ENCODE measurements at regions not wholly inside any gene's neighbourhood (a gene's known extent, or its start where the extent isn't known, plus 50 kb on each side); places are given as distances from the start of the nearest gene placed in this dataset.
"Not testable (repeated sequence)": the region's sequence is repeated elsewhere in the genome, so short reads cannot be mapped to it uniquely, and the experiment has no call there.

- no peak for TF ChIP-seq CTCF (IDR thresholded peaks at IDR 0.05)
- H3K4me3 ChIP-seq: no peak overlapping the region
- H3K36me3 ChIP-seq: no peaks in the 10 kb centered on the region
- no peak for DNase-seq (ENCODE audit: low spot score in 2 of 2)
- H3K4me1 ChIP-seq: no peaks in the 10 kb centered on the region
- intact Hi-C loops (cut with DNase I): no loop called here
- no peaks in the 10 kb centered on the region for H3K9me3 ChIP-seq
- H3K27me3 ChIP-seq: no peaks in the 10 kb centered on the region
- H3K27ac ChIP-seq: no peak overlapping the region
These were observed 125.2 kb upstream of the PTBP2 start for GRCh38 chr1:96596226-96596922.

- H3K4me1 ChIP-seq: no peaks in the 10 kb centered on the region
- no peak overlapping the region for H3K27ac ChIP-seq
- no peak overlapping the region for H3K4me3 ChIP-seq
- H3K36me3 ChIP-seq: no peaks in the 10 kb centered on the region
- intact Hi-C loops (cut with DNase I): no loop called here
- H3K27me3 ChIP-seq: no peaks in the 10 kb centered on the region
- no peaks in the 10 kb centered on the region for H3K9me3 ChIP-seq
- DNase-seq (ENCODE audit: low spot score in 2 of 2): no peak
- no peak for TF ChIP-seq CTCF (IDR thresholded peaks at IDR 0.05)
These were observed 124.4 kb upstream of the PTBP2 start for GRCh38 chr1:96597218-96597617.

- intact Hi-C loops (cut with DNase I): no loop called here
- Histone ChIP-seq H3K27ac (no peak overlapping the region), H3K36me3 (no peaks in the 10 kb centered on the region), H3K9me3 (no peaks in the 10 kb centered on the region), H3K27me3 (no peaks in the 10 kb centered on the region), H3K4me3 (no peak overlapping the region), H3K4me1 (no peaks in the 10 kb centered on the region)
- DNase-seq (ENCODE audit: low spot score in 2 of 2): no peak
- no peak for TF ChIP-seq CTCF (IDR thresholded peaks at IDR 0.05)
These were observed 123.0 kb upstream of the PTBP2 start for GRCh38 chr1:96598416-96599168.

GRCh38 chr1:96604620-96605019 is 117.0 kb upstream of the PTBP2 start:
- H3K27ac ChIP-seq; H3K4me1 ChIP-seq; DNase-seq (ENCODE audit: low spot score in 2 of 2); H3K4me3 ChIP-seq; H3K27me3 ChIP-seq; H3K36me3 ChIP-seq; H3K9me3 ChIP-seq; intact Hi-C loops (cut with DNase I): not testable (repeated sequence)

GRCh38 chr1:96617375-96617774 is 104.2 kb upstream of the PTBP2 start:
- H3K4me3 ChIP-seq; H3K36me3 ChIP-seq; H3K27me3 ChIP-seq; H3K4me1 ChIP-seq; H3K27ac ChIP-seq; intact Hi-C loops (cut with DNase I); H3K9me3 ChIP-seq; DNase-seq (ENCODE audit: low spot score in 2 of 2): not testable (repeated sequence)

- Histone ChIP-seq H3K36me3 (no peaks in the 10 kb centered on the region), H3K4me1 (no peaks in the 10 kb centered on the region), H3K4me3 (no peak overlapping the region), H3K27me3 (no peaks in the 10 kb centered on the region), H3K9me3 (no peaks in the 10 kb centered on the region), H3K27ac (no peak overlapping the region)
- DNase-seq (ENCODE audit: low spot score in 2 of 2): no peak
- no peak for TF ChIP-seq CTCF (IDR thresholded peaks at IDR 0.05)
- intact Hi-C loops (cut with DNase I): no loop called here
These were observed 89.4 kb upstream of the PTBP2 start for GRCh38 chr1:96632045-96632664.
